OCI-LY7 (cell line): ENCODE measurements at regions not wholly inside any gene's neighbourhood (a gene's known extent, or its start where the extent isn't known, plus 50 kb on each side); places are given as distances from the start of the nearest gene placed in this dataset.

Experiments used
- BruUV-seq: library from RNA; stranded (reverse); fragments of 400-500 nt; replicated peaks from 2 replicates; lab custom pipeline; 2021; lab: Mats Ljungman, UMichigan
- CTCF ChIA-PET: fragments of 300-600 bp; sonication (Branson Sonifier 250); formaldehyde crosslinking; loops from one replicate; lab custom pipeline; 2022; ENCODE audit warnings: antibody characterized with exemption; ENCODE audit not compliant: unreplicated experiment; lab: Charles Lee
- POLR2A ChIA-PET: fragments of 300-600 bp; sonication (Branson Sonifier 250); formaldehyde crosslinking; loops from one replicate; lab custom pipeline; 2022; ENCODE audit warnings: antibody characterized with exemption; lab: Charles Lee
- DNase-seq: peaks from one replicate; pipeline ENCODE4 v3.0.0-alpha.2; 2015; ENCODE audit warnings: low spot score
- H2AFZ ChIP-seq: fragments of 200-600 bp; sonication (generic), shearing (Covaris generic); 2 replicates; pipeline ENCODE4 v1.6.1; 2014; ENCODE audit warnings: mild to moderate bottlenecking, antibody characterized with exemption, low read length, moderate library complexity
- H3K27ac ChIP-seq: fragments of 200-600 bp; sonication (generic); 2 replicates; pipeline ENCODE4 v1.5.1; 2014; ENCODE audit warnings: mixed run types, low read depth, mild to moderate bottlenecking, moderate library complexity, low read length, inconsistent platforms; ENCODE audit not compliant: poor library complexity, severe bottlenecking
- H3K36me3 ChIP-seq: fragments of 200-600 bp; sonication (generic); 2 replicates; pipeline ENCODE4 v1.6.1; 2014; ENCODE audit warnings: mild to moderate bottlenecking, antibody characterized with exemption, low read length, moderate library complexity, mixed read lengths; ENCODE audit not compliant: insufficient read depth
- H3K4me1 ChIP-seq: fragments of 200-600 bp; sonication (generic); 2 replicates; pipeline ENCODE4 v1.5.1; 2014; ENCODE audit warnings: mild to moderate bottlenecking, low read length; ENCODE audit not compliant: insufficient read depth, poor library complexity, severe bottlenecking
- H3K4me2 ChIP-seq: fragments of 200-600 bp; sonication (generic); 2 replicates; pipeline ENCODE4 v1.6.1; 2014; ENCODE audit warnings: mild to moderate bottlenecking, low read length
- H3K4me3 ChIP-seq: fragments of 200-600 bp; sonication (generic); 2 replicates; pipeline ENCODE4 v1.5.1; 2014; ENCODE audit warnings: mild to moderate bottlenecking, low read depth, low read length; ENCODE audit not compliant: poor library complexity, severe bottlenecking
- H3K79me2 ChIP-seq: fragments of 200-600 bp; sonication (generic); 2 replicates; pipeline ENCODE4 v1.6.1; 2016; ENCODE audit warnings: low read depth, mild to moderate bottlenecking, low read length, moderate library complexity, mixed read lengths; ENCODE audit not compliant: insufficient read depth
- H3K9me2 ChIP-seq: fragments of 200-600 bp; sonication (generic); 2 replicates; pipeline ENCODE4 v1.6.1; 2016; ENCODE audit warnings: mild to moderate bottlenecking, low read length, mixed read lengths; ENCODE audit not compliant: insufficient read depth
- H3K9me3 ChIP-seq: fragments of 200-600 bp; sonication (generic); 2 replicates; pipeline ENCODE4 v1.6.1; 2014; ENCODE audit warnings: mild to moderate bottlenecking, mixed run types, low read length, mixed read lengths
- H4K20me1 ChIP-seq: fragments of 200-600 bp; sonication (generic); 2 replicates; pipeline ENCODE4 v1.6.1; 2014; ENCODE audit warnings: mild to moderate bottlenecking, antibody characterized with exemption, low read length, moderate library complexity, mixed read lengths; ENCODE audit not compliant: insufficient read depth
- EZH2phosphoT487 ChIP-seq: fragments of 200-600 bp; sonication (generic); IDR thresholded peaks from 2 replicates; pipeline ENCODE4 v1.6.1; 2018; ENCODE audit warnings: low read depth, borderline replicate concordance, mild to moderate bottlenecking, mixed run types, antibody characterized with exemption, low read length, moderate library complexity, mixed read lengths
- intact Hi-C: fragments of 100-400 bp; cut with micrococcal nuclease; formaldehyde crosslinking; loops from one replicate; pipeline ENCODE4 v1.10.0; 2022; ENCODE audit not compliant: unreplicated experiment
- TF ChIP-seq, protein P1 (sequence below): fragments of 200-600 bp; sonication (generic); conservative IDR thresholded peaks from 2 replicates; pipeline ENCODE4 v1.5.1; 2014; ENCODE audit warnings: mild to moderate bottlenecking, antibody characterized with exemption, low read length, moderate library complexity, mixed read lengths

DNA sequence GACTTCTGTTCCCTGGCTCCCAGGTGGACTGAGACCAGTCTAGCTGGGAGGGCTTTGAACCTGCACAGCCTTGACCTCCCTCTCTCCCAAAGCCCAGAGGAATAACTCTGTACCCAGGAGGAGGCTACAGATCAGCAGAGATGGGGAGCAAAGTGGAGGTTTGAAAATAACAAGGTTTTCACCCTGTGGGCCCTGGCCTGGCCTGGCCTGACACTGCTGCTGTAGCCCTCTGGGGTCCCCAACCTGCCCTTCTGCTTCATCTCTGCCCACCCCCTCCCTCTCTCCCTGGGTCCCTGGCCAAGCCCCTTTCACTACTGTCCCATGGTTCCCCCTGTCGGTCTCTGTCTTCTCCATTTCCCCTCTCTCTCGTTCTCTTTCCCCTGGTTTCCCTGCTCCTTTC lies 225.2 kb downstream of the BUD13 start:
- Histone ChIP-seq H3K27ac (no peak overlapping the region), H3K9me3 (no peaks in the 10 kb centered on the region), H3K79me2 (no peaks in the 10 kb centered on the region), H3K36me3 (no peaks in the 10 kb centered on the region), H3K4me2 (no peak overlapping the region), H4K20me1 (no peaks in the 10 kb centered on the region), H3K9me2 (no peaks in the 10 kb centered on the region), H3K4me3 (no peak overlapping the region), H2AFZ (no peak overlapping the region), H3K4me1 (no peaks in the 10 kb centered on the region)
- CTCF ChIA-PET = no interaction called here
- no TSS peak for BruUV-seq
- POLR2A ChIA-PET = interaction anchor here (0.6 kb wide), 1 partner anchor 108 kb away, joined by 3 read pairs; no protein-coding TSS in a partner anchor
- no peak for TF ChIP-seq EZH2phosphoT487
- TF ChIP-seq, protein P1, sequence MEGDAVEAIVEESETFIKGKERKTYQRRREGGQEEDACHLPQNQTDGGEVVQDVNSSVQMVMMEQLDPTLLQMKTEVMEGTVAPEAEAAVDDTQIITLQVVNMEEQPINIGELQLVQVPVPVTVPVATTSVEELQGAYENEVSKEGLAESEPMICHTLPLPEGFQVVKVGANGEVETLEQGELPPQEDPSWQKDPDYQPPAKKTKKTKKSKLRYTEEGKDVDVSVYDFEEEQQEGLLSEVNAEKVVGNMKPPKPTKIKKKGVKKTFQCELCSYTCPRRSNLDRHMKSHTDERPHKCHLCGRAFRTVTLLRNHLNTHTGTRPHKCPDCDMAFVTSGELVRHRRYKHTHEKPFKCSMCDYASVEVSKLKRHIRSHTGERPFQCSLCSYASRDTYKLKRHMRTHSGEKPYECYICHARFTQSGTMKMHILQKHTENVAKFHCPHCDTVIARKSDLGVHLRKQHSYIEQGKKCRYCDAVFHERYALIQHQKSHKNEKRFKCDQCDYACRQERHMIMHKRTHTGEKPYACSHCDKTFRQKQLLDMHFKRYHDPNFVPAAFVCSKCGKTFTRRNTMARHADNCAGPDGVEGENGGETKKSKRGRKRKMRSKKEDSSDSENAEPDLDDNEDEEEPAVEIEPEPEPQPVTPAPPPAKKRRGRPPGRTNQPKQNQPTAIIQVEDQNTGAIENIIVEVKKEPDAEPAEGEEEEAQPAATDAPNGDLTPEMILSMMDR = no peak
- intact Hi-C loops = no loop called here
- DNase-seq = no peak

DNA sequence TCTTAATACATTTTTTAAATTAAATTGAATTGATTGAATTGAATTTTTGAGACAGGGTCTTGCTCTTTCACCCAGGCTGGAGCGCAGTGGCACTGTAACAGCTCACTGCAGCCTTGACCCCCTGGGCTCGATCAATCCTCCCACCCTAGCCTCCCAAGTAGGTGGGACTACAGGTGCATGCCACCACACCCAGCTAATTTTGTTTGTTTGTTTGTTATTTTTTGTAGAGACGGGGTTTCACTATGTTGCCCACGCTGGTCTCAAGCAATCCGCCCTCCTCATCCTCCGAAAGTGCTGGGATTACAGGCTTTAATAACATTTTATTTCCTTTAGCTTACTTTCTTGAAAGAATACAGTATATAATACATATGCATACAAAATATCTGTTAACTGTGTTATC lies 226.9 kb downstream of the BUD13 start:
- Histone ChIP-seq H2AFZ (no peak overlapping the region), H4K20me1 (no peaks in the 10 kb centered on the region), H3K4me3 (no peak overlapping the region), H3K79me2 (no peaks in the 10 kb centered on the region), H3K9me2 (no peaks in the 10 kb centered on the region), H3K4me1 (no peaks in the 10 kb centered on the region), H3K4me2 (no peak overlapping the region), H3K36me3 (no peaks in the 10 kb centered on the region), H3K27ac (no peak overlapping the region), H3K9me3 (no peaks in the 10 kb centered on the region)
- DNase-seq = no peak
- TF ChIP-seq EZH2phosphoT487 = no peak
- TF ChIP-seq, protein P1 = no peak
- CTCF ChIA-PET = no interaction called here
- intact Hi-C loops = no loop called here
- no TSS peak for BruUV-seq
- POLR2A ChIA-PET = interaction anchor here (0.5 kb wide), 1 partner anchor 1186 kb away, joined by 3 read pairs; no protein-coding TSS in a partner anchor

DNA sequence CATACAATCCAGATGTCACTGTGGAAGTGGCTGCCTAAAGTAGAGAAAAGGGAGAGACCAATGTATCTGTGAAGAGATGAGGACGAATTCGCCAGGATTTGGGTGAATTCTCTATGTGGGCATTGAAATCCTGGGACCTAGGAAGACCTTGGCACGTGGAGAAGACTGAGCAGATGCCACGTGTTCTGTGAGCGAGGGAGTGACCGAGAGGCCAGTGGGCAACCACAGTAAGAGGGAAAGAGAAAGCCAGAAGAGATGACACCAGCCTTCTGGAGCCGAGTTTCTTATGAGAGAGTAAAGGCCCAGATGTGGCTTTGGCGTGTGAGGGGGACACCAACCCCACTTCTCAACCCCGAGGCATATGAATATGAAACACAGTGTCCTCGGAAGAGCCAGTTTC lies 228.1 kb downstream of the BUD13 start:
- no peak overlapping the region for H2AFZ ChIP-seq
- no TSS peak for BruUV-seq
- CTCF ChIA-PET = no interaction called here
- no peak for TF ChIP-seq EZH2phosphoT487
- TF ChIP-seq, protein P1 = no peak
- no peaks in the 10 kb centered on the region for H3K4me1 ChIP-seq
- H3K9me3 ChIP-seq = no peaks in the 10 kb centered on the region
- no peaks in the 10 kb centered on the region for H3K9me2 ChIP-seq
- H3K27ac ChIP-seq = no peak overlapping the region
- no peaks in the 10 kb centered on the region for H4K20me1 ChIP-seq
- H3K36me3 ChIP-seq = no peaks in the 10 kb centered on the region
- intact Hi-C loops = no loop called here
- no peak for DNase-seq
- no peak overlapping the region for H3K4me2 ChIP-seq
- H3K4me3 ChIP-seq = no peak overlapping the region
- no peaks in the 10 kb centered on the region for H3K79me2 ChIP-seq
- POLR2A ChIA-PET = no interaction called here
